ENCODE measurements at regions not wholly inside any gene's neighbourhood (a gene's known extent, or its start where the extent isn't known, plus 50 kb on each side); places are given as distances from the start of the nearest gene placed in this dataset.

DNA sequence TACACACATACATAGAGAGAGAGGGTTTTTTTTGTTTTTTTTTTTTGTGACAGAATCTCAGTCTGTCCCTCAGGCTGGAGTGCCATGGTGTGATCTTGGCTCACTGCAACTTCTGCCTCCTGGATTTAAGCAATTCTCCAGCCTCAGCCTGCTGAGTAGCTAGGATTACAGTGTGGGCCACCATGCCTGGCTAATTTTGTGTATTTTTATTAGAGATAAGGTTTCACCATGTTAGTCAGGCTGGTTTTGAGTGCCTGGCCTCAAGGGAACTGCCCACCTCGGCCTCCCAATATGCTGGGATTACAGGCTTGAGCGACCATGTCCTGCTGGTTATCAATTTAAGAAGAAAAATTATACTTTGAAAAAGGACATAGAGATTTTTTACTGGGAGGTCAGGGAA lies 710.6 kb downstream of the SLC6A15 start:
- DNase-seq: no peak
- no peak for TF ChIP-seq POLR2A (IDR thresholded peaks at IDR 0.05)
- TF ChIP-seq, protein P1, sequence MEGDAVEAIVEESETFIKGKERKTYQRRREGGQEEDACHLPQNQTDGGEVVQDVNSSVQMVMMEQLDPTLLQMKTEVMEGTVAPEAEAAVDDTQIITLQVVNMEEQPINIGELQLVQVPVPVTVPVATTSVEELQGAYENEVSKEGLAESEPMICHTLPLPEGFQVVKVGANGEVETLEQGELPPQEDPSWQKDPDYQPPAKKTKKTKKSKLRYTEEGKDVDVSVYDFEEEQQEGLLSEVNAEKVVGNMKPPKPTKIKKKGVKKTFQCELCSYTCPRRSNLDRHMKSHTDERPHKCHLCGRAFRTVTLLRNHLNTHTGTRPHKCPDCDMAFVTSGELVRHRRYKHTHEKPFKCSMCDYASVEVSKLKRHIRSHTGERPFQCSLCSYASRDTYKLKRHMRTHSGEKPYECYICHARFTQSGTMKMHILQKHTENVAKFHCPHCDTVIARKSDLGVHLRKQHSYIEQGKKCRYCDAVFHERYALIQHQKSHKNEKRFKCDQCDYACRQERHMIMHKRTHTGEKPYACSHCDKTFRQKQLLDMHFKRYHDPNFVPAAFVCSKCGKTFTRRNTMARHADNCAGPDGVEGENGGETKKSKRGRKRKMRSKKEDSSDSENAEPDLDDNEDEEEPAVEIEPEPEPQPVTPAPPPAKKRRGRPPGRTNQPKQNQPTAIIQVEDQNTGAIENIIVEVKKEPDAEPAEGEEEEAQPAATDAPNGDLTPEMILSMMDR (IDR thresholded peaks at IDR 0.05): no peak
- 49% methylated on average over 2 of the region's 2 CpGs for WGBS (ENCODE audit: insufficient coverage, low coverage, low lambda C conversion rate, missing lambda C conversion rate)
- Histone ChIP-seq H3K4me1 (no peaks in the 10 kb centered on the region), H3K4me3 (no peak overlapping the region), H3K27me3 (no peaks in the 10 kb centered on the region), H3K36me3 (no peaks in the 10 kb centered on the region), H3K9me3 (no peaks in the 10 kb centered on the region), H3K27ac (no peak overlapping the region)
- intact Hi-C loops (cut with DNase I): no loop called here
- ATAC-seq: no peak

DNA sequence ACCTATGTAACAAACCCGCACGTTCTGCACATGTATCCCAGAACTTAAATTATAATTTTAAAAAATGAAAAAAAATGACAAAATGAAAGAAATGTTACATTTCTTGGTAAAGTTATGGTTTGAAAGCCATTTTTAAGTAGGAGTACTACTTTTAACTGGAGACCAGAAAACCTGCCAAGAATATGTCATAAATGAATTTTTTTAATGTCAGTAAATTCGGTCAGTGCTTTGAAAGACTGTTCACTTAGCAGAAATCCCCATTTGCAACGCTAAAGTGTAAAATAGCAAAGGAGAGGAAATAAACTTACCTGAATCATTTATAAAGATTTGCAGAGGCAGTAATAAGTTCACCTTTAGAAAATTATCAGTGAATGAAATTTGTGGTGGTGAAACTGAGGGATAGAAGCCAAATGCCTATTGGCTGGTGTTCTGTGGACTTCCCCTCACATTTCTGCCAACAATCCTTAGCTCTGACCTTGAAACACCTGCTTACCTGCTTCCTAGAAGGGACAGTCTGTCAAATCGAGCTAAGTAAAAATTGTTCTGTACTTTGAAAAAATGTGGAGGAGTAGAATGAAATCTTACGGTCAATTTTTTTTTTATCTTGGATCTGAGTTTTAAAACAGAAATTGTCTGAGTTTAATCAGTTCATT lies 714.2 kb downstream of the SLC6A15 start:
- H3K9me3 ChIP-seq: no peaks in the 10 kb centered on the region
- ATAC-seq (no peak), DNase-seq (no peak)
- H3K27me3 ChIP-seq: no peaks in the 10 kb centered on the region
- no peak overlapping the region for H3K4me3 ChIP-seq
- no peaks in the 10 kb centered on the region for H3K36me3 ChIP-seq
- intact Hi-C loops (cut with DNase I): no loop called here
- no peaks in the 10 kb centered on the region for H3K4me1 ChIP-seq
- TF ChIP-seq POLR2A (IDR thresholded peaks at IDR 0.05): no peak
- TF ChIP-seq, protein P1 (IDR thresholded peaks at IDR 0.05): no peak
- 60% methylated on average over 6 of the region's 6 CpGs for WGBS (ENCODE audit: insufficient coverage, low coverage, low lambda C conversion rate, missing lambda C conversion rate)
- no peak overlapping the region for H3K27ac ChIP-seq

DNA sequence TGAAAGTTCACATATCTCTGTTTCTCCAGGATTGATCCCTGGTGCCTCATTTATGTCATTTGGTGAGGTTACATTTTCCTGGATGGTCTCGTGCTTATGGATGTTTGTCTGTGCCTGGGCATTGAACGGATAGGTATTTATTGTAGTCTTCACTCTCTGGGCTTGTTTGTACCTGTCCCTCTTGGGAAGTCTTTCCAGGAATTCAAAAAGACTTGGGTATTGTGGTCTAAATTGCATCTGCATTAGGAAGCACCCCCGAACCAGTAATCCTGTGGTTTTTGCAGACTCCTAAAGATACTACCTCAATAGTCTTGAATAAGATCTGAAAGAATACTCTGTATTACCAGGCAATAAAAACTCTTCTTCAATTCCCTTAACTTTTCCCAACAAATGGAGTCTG lies 720.8 kb downstream of the SLC6A15 start:
- 29% methylated on average over 3 of the region's 3 CpGs for WGBS (ENCODE audit: insufficient coverage, low coverage, low lambda C conversion rate, missing lambda C conversion rate)
- ATAC-seq: no peak
- Histone ChIP-seq H3K4me3 (no peak overlapping the region), H3K36me3 (no peaks in the 10 kb centered on the region), H3K4me1 (no peaks in the 10 kb centered on the region), H3K27me3 (no peaks in the 10 kb centered on the region), H3K9me3 (no peaks in the 10 kb centered on the region), H3K27ac (no peak overlapping the region)
- no peak for DNase-seq
- intact Hi-C loops (cut with DNase I): no loop called here
- TF ChIP-seq, protein P1 (IDR thresholded peaks at IDR 0.05): no peak
- TF ChIP-seq POLR2A (IDR thresholded peaks at IDR 0.05): no peak

DNA sequence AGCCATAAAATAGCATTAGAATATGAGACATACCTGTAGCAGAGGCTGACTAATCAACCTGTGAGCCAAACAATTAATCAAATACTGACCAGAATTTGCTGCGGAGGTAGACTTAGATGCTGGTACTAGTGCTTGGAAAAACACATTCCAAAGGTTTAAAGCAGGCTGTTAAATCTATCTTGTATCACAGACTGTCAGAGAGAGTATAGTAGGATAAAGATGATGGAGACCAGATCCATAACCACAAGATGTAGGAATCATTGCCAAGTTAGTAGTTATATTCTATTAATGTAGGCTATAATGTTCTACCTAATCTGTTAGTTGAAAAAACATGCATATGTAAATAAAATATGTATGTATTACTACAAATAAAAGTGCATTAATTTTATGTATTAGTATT lies 726.2 kb downstream of the SLC6A15 start:
- DNase-seq (no peak), ATAC-seq (no peak)
- WGBS (ENCODE audit: insufficient coverage, low coverage, low lambda C conversion rate, missing lambda C conversion rate): 73% methylated on average over 1 of the region's 1 CpG
- no peaks in the 10 kb centered on the region for H3K4me1 ChIP-seq
- no peak for TF ChIP-seq POLR2A (IDR thresholded peaks at IDR 0.05)
- TF ChIP-seq, protein P1 (IDR thresholded peaks at IDR 0.05): no peak
- intact Hi-C loops (cut with DNase I): no loop called here
- no peak overlapping the region for H3K4me3 ChIP-seq
- H3K9me3 ChIP-seq: no peaks in the 10 kb centered on the region
- H3K27me3 ChIP-seq: no peaks in the 10 kb centered on the region
- no peaks in the 10 kb centered on the region for H3K36me3 ChIP-seq
- H3K27ac ChIP-seq: no peak overlapping the region

DNA sequence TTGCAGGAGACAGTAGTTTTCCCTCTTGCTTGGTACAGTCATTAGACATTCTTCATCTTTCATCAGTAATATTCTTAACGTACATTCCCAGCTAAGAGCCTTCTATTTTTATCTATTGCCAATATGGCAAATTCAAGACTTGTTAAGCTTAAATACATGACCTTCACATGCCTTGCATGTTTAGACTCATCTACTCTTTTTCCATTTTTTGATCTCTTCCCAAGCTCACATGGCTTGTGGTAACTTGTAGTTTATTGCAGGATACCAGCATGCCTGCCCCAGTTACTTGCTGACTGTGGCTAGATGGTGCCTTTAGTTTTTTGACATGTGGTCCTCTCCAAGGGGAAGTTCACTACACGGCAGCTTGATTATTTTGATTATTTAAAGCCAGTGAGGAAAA lies 729.0 kb downstream of the SLC6A15 start:
- WGBS (ENCODE audit: insufficient coverage, low coverage, low lambda C conversion rate, missing lambda C conversion rate): 32% methylated on average over 2 of the region's 2 CpGs
- no peaks in the 10 kb centered on the region for H3K36me3 ChIP-seq
- intact Hi-C loops (cut with DNase I): no loop called here
- no peaks in the 10 kb centered on the region for H3K4me1 ChIP-seq
- no peak overlapping the region for H3K4me3 ChIP-seq
- no peak overlapping the region for H3K27ac ChIP-seq
- H3K27me3 ChIP-seq: no peaks in the 10 kb centered on the region
- ATAC-seq (no peak), DNase-seq (no peak)
- H3K9me3 ChIP-seq: no peaks in the 10 kb centered on the region
- TF ChIP-seq, protein P1 (IDR thresholded peaks at IDR 0.05): no peak
- no peak for TF ChIP-seq POLR2A (IDR thresholded peaks at IDR 0.05)

Measured in right lobe of liver (tissue), 6 donors.